ENCODE measurements at regions not wholly inside any gene's neighbourhood (a gene's known extent, or its start where the extent isn't known, plus 50 kb on each side); places are given as distances from the start of the nearest gene placed in this dataset.

- H3K27ac ChIP-seq (ENCODE audit: low read depth, low read length), result no peak overlapping the region
- ChIA-PET POLR2A (ENCODE audit: partially characterized antibody) (no interaction called here), CTCF (ENCODE audit: partially characterized antibody) (interaction anchor here (1.2 to 1.8 kb wide), 2 partner anchors 12 to 18 kb away, joined by 3 to 5 read pairs; no protein-coding TSS in a partner anchor)
- no peak overlapping the region for H2BK15ac ChIP-seq (ENCODE audit: low read length)
- no peaks in the 10 kb centered on the region for H3K27me3 ChIP-seq (replicated peaks in 1 of 4; ENCODE audit: control insufficient read depth in 3 of 4, extremely low read depth in 1 of 4, insufficient read depth in 3 of 4, low read length in 3 of 4)
- 93% methylated on average over 3 of the region's 3 CpGs; no CpG with 5 or more reads in 1 of the 2 experiments for WGBS, 2 experiments (ENCODE audit: extremely low coverage in 1 of 2, insufficient coverage in 1 of 2, insufficient read length in 1 of 2, insufficient replicate concordance in 2 of 2, low coverage in 1 of 2, low lambda C conversion rate in 2 of 2, missing lambda C conversion rate in 1 of 2)
- H2BK120ac ChIP-seq (replicated peaks; ENCODE audit: low read depth, low read length), result no peak overlapping the region
- no peak overlapping the region for H4K5ac ChIP-seq (ENCODE audit: insufficient read length, low read depth, low read length)
- H3K36me3 ChIP-seq (ENCODE audit: control insufficient read depth in 2 of 4, insufficient read depth in 4 of 4, low read length in 3 of 4), result no peaks in the 10 kb centered on the region
- DNase-seq (ENCODE audit: low read depth in 1 of 2, low spot score in 2 of 2) (no peak), FAIRE-seq (no peak)
- H3K9me3 ChIP-seq (ENCODE audit: insufficient read depth in 2 of 2, low read depth in 1 of 2, low read length in 1 of 2), result peaks cover 0 to 3% of the 10 kb centered on the region in 2 experiments; a peak in 1 of 4 replicates
- no peaks in the 10 kb centered on the region for H3K79me1 ChIP-seq (ENCODE audit: low read depth, low read length)
- no peak overlapping the region for H3K9ac ChIP-seq (replicated peaks in 1 of 4; ENCODE audit: extremely low read depth in 1 of 4, low read depth in 3 of 4, low read length in 3 of 4)
- no peak overlapping the region for H2BK5ac ChIP-seq (ENCODE audit: low read depth, low read length)
- H3K4ac ChIP-seq (replicated peaks; ENCODE audit: insufficient read length, low read depth, low read length), result no peak overlapping the region
- no peaks in the 10 kb centered on the region for H3K23me2 ChIP-seq (ENCODE audit: low read depth, low read length)
- H4K8ac ChIP-seq (ENCODE audit: extremely low read depth, insufficient read depth, low read length), result no peak overlapping the region
- no peaks in the 10 kb centered on the region for H4K20me1 ChIP-seq (replicated peaks in 1 of 2; ENCODE audit: control insufficient read depth in 1 of 2, insufficient read depth in 2 of 2, low read length in 2 of 2)
- H4K91ac ChIP-seq (replicated peaks; ENCODE audit: insufficient read length, low read length), result no peak overlapping the region
- H3K4me3 ChIP-seq (ENCODE audit: extremely low read depth in 1 of 4, insufficient read depth in 2 of 4, low read depth in 3 of 4, low read length in 4 of 4), result no peak overlapping the region
- no peak overlapping the region for H3K4me2 ChIP-seq (ENCODE audit: insufficient read depth in 1 of 2, low read depth in 2 of 2, low read length in 2 of 2)
- H3K56ac ChIP-seq (replicated peaks; ENCODE audit: insufficient read length, low read depth, low read length), result no peak overlapping the region
- H2BK12ac ChIP-seq (ENCODE audit: low read depth, low read length), result no peak overlapping the region
- no peak overlapping the region for H2AK5ac ChIP-seq (ENCODE audit: low read depth, low read length)
- TF ChIP-seq KDM5A (IDR thresholded peaks at IDR 0.05; ENCODE audit: low read length), result no peak
- H3K23ac ChIP-seq (ENCODE audit: insufficient read length), result no peak overlapping the region
- H3K79me2 ChIP-seq (ENCODE audit: control insufficient read depth in 1 of 2, insufficient read depth in 2 of 2, low read length in 2 of 2), result no peaks in the 10 kb centered on the region
- peak overlapping the region; percentile 41; the same call in 1 of the 2 replicates for H2AFZ ChIP-seq (ENCODE audit: low read length)
- no peak overlapping the region for H3K18ac ChIP-seq (ENCODE audit: extremely low read depth, low read length)
- H2BK20ac ChIP-seq (ENCODE audit: low read length), result no peak overlapping the region
- H3K14ac ChIP-seq (ENCODE audit: insufficient read length), result no peak overlapping the region
- H3K4me1 ChIP-seq (replicated peaks in 1 of 4; ENCODE audit: control insufficient read depth in 3 of 4, insufficient read depth in 4 of 4, low read length in 3 of 4), result 0 out of 7 replicates have a peak, but pooled peaks cover 0 to 3% (median 0%) of the 10 kb centered on the region in 4 experiments
Observed at GRCh38 chr1:95321531-95321930, 87.5 kb downstream of the RWDD3 start.

Measured in H1 (cell line).